HG03571 (cell line): ENCODE measurements at regions not wholly inside any gene's neighbourhood (a gene's known extent, or its start where the extent isn't known, plus 50 kb on each side); places are given as distances from the start of the nearest gene placed in this dataset.

Experiments used
- ATAC-seq: cut with Tn5 transposase; IDR thresholded peaks from one replicate; pipeline ENCODE4 v1.9.1; 2021; ENCODE audit not compliant: unreplicated experiment

GRCh38 chr5:56337715-56338319 lies 104.7 kb upstream of the ANKRD55 start:
- no peak for ATAC-seq

DNA sequence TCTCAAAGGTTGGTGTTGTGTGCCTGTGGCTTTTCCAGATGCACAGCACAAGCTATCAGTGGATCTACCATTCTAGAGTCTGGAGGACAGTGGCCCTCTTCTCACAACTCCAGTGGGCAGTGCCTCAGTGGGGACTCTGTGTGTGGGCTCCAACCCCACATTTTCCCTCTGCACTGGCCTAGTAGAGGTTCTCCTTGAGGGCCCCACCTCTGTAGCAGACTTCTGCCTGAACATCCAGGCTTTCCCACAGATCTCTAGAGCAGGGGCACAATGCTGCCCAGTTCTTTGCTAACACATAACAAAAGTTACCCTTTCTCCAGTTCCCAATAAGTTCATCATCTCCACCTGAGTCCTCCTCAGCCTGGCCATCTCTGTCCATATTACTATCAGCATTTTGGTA lies 102.1 kb upstream of the ANKRD55 start:
- ATAC-seq, result no peak

GRCh38 chr5:56330806-56331205 lies 97.7 kb upstream of the ANKRD55 start:
- no peak for ATAC-seq

GRCh38 chr5:56330167-56330566 lies 97.0 kb upstream of the ANKRD55 start:
- ATAC-seq, result no peak

DNA sequence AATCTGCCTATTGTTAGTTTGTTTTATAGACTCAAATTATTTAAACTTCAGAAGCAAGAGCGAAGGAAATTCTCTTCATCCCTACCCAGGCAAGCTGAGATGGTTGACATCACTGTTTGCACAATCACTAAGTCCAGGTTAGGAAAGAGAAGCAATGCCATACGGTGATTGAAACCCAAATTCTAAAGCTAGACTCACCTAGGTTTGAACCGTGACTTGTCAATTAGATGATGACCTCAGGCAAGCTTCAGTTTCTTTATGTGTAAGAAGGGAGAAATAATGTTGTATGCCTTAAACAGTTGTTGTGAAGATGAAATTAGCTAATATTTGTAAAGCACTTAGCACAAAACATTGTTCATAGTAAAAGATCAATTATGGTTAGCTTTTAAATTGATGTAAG lies 96.5 kb upstream of the ANKRD55 start:
- peak; percentile 50 for ATAC-seq

- ATAC-seq, result peak; percentile 54
Observed at GRCh38 chr5:56328753-56329560, 95.8 kb upstream of the ANKRD55 start.

DNA sequence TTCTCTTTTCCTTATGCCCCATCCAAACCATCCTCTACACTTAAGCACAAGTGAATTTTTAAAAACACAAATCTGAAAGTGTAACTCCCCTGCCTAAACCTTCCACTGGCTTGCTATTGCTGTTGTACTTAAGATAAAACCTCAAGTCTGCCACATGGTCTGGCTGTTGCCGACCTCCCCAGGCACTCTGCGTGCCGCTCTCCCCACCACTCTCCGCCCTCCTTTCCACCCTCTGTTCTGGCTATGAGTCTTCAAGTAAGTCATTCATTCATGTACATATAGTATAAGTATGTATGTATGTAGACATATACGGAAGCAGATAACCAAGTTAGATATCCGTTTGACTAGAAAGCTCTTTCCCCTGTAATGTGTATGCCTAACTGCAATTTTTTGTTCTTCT lies 94.7 kb upstream of the ANKRD55 start:
- no peak for ATAC-seq

DNA sequence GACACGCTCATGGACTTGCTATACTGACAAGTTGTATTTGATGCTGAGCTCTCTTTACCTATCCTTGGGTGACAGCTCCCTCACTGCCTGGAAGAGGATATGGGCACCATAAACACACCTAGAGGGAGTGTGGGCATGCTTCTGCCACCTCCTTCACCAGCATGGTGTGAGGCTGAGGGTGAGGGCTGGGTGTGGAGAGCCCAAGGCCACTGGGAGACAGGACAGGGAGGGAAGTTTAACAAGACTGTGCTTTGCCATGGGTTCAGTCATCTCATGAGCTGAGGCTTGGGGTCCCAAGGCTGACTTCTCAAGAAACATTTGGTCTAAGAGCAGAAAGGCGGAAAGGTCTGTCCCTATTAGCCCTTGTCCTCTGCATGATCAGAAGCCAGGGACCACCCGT lies 93.6 kb upstream of the ANKRD55 start:
- no peak for ATAC-seq

- ATAC-seq, result no peak
Observed at GRCh38 chr5:56326116-56326515, 93.0 kb upstream of the ANKRD55 start.

- ATAC-seq, result no peak
Observed at GRCh38 chr5:56325039-56325438, 91.9 kb upstream of the ANKRD55 start.

DNA sequence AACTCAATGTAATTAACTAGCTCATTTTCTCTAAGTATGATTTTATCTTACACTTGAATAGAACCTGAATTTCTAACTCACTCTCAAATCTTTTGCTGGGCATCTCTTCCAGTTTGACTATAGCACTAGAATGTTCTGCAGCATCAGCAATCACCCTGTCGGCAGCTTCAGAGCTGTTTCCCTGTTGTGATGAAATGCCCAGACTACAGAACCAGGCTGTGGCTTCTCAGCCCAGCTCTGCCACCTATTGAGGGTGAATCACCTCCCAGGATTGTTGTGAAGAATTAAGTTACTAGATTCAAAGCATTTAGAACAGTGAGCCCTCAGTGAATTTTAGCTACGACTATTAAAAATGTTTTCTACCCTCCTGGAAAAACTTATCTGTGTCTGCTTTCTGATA lies 90.4 kb upstream of the ANKRD55 start:
- ATAC-seq, result no peak

GRCh38 chr5:56322592-56322991 lies 89.5 kb upstream of the ANKRD55 start:
- no peak for ATAC-seq

GRCh38 chr5:56321236-56321881 lies 88.2 kb upstream of the ANKRD55 start:
- ATAC-seq, result no peak

DNA sequence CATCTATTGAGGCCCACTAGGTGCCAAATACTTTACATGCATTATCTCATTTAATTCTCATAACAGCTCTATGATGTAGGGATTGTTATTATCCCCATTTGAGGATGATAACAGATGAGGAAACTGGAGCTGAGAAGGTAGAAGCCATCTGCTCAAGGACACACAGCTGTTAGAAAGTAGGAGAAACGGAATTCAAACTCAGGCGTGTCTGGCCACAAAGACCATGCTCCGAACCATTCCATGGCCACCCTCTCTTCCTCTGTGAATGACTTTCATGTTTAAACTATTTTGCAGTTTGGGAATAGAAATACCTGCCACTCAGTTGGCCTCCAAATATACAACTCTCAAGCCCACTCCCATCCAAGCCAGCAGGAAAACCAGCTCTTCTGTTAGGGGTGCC lies 87.6 kb upstream of the ANKRD55 start:
- no peak for ATAC-seq

GRCh38 chr5:56319526-56320181 lies 86.5 kb upstream of the ANKRD55 start:
- no peak for ATAC-seq

DNA sequence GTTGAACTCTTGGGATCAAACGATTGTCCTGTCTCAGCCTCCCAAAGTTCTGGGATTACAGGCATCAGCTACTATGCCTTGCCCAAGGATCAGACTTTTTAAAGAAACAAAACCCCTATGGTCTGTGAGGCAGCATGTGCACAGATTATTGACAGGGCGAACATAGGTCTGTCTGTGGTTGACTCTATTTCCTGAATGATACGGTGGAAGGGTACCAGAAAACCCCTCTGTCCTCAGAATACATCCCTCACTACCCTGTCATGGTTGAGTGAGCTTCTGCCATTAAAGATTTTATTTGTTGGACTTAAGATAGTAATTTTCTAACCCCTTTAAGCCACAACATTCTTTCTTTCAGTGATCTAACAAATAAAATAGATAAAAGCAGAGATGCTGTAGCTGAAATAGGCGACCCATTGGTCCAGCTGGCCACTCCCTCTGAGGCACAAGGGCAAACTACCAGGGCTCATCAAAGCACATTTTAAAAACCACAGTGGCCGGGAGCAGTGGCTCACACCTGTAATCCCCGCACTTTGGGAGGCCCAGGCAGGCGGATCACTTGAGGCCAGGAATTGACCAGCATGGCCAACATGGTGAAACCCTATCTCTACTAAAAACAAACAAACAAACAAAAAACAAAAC lies 84.9 kb upstream of the ANKRD55 start:
- peak; percentile 90 for ATAC-seq

GRCh38 chr5:56316299-56316994 lies 83.3 kb upstream of the ANKRD55 start:
- no peak for ATAC-seq

DNA sequence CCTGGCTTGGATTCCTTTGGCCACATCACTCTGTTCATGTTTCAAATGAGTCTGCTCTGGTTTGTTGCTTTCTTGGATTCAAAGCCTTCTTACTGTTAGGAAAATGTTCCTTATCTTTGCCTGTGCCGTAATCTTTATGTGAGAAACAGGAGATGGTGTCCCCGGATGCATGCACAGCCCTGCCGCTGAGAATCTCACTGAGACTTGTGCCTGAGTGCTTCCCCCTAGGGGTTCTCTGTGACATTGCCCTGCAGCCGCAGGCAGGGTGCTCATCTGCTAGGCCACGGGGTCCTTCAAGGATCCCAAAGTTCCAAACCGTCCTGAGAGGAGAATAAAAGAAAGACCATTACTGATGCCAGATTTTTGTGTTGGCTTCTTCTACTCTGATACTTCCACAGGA lies 81.4 kb upstream of the ANKRD55 start:
- no peak for ATAC-seq

- no peak for ATAC-seq
Observed at GRCh38 chr5:56313596-56313995, 80.5 kb upstream of the ANKRD55 start.

GRCh38 chr5:56313004-56313531 lies 79.9 kb upstream of the ANKRD55 start:
- no peak for ATAC-seq
